HG02798 (cell line): ENCODE measurements at regions not wholly inside any gene's neighbourhood (a gene's known extent, or its start where the extent isn't known, plus 50 kb on each side); places are given as distances from the start of the nearest gene placed in this dataset.

Experiments
- ATAC-seq: cut with Tn5 transposase; IDR thresholded peaks from one replicate; pipeline ENCODE4 v1.9.1; 2021; ENCODE audit warnings: mild to moderate bottlenecking; ENCODE audit not compliant: unreplicated experiment, poor library complexity

DNA sequence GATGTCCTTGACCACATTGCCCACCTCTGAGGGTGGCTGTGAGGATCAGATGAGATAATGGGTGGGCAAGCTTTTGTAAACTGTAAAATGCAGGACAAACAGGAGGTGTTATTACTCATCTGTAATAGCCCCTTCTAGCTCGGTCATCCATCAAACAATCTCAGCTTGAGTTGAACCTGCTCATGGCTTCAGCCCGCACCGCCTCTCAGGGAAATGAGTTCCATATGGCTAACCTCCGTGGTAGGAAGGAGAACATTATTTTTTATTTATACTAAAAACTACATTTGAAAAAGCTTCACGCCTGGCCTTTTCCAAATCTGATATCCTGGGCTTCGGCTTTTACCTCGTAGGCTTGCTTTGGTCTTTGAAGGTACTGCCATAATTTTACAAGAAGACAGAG is 116.2 kb upstream of the USP24 start:
- ATAC-seq = no peak

DNA sequence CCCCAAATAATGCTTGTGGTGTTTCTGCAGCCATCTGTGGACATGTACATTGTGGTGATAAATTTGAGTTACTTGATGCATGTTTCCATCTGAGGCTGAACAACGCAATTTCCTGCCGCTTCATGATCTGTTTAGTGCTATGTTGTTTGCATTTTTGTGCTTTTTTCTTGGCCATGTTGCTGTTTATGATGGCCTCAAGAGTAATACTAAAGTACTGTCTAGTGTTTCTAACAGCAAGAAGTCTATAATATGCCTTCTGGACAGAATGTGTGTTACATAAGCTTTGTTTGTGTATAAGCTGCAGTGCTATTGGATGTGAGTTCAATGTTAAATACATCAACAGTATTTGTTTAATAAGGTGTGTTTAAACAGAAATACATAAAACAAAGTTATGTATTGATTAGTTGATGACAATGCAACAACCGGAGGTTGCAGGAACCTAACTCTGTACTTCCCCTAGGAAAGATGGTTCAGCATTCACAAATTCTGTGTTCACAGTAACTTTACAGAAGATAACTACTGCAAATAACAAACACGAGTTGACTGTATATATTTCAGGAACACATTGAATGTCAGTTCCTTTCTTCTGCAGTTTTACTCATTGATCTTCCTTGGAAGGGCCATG is 114.8 kb upstream of the USP24 start:
- ATAC-seq = no peak

DNA sequence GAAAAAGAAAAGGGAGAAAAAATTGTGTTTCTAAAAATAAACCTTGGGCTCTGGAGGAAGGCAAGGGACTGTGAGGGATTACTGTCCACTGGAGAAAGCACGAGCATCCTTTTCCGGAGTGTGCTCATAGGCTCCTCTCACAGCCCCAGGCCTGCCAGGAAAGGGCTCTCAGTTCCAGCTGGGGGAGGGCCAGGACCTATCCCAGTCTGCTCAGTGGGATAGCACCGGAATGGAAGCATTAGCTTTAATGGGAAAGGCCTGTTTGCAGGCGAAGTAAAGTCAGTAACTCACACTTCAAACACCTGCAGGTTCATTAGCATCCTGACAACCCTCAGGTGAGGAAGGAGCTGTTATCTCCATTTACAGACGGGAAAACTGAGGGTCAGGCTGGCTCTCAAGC is 113.9 kb upstream of the USP24 start:
- ATAC-seq = no peak

DNA sequence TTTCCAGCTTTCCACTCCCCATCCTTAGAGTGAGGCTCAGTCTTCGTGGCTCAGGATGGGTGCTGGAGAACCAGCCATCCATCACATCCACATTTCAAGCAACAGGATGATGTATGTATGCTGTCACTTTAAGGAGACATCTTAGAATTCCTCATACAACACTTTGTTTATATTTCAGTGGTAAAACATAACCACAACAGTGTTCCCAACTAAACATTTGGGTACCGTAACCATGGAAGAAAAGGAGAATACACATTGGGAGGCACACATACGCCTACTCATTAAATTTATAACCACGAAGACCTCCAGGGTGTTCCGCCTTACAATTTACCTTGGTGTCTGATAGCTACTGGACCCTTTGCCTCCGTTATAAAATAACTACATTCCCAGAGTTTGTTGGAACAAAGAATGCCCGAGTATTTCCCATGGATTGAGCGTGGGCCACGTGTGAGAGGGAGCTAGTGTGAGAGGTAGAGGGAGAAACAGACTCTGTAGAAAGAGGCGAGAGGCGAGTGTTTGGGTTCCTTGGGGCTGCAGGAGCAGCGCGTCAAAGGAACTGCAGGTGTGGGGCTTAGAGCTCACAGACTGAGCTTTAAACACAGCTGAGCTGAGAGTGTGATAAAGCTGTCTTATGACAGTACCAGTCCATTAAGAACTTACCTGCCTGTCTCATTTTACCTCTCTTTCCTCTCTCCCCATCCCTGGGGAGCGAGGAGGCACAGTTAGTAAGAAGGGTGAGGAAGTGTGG is 111.5 kb upstream of the USP24 start:
- ATAC-seq = no peak

DNA sequence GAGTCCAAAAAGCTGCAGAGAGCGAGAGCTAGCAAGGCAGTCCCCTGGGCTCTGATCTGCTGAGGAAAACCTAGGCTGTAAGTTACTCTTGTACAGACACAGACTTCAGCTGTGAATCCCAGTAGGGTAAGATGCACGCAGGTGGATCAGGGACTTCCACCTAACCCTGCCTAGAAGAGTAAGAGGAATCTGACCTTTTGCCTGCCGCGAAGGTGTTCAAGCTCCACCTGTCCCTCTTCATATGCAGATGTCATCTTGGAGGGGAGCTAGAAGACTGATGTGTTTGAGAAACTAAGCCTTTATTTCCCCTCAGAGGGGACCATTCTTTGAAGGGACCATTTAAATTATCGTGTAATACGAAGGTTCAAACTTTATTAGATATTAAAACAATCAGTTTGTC is 108.6 kb upstream of the USP24 start:
- no peak for ATAC-seq

DNA sequence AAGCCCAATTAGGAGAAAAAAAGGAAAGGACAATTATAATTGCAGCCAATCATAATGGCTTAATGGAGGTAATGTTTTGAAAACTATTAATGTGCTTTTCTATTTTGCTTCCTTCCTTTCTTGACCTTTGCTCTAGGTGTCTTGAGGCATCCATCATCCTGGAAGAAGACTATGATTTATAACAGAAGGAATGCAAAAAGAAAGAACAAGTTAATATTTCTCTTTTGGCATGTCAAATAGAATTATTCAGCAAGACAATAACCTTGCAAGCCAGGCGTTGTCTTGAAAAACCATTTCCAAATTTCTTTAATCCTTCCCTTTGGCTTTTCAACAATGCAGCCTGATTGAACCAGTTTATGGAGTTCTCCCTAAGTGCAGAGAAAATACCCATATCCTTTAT is 107.7 kb upstream of the USP24 start:
- ATAC-seq = no peak

DNA sequence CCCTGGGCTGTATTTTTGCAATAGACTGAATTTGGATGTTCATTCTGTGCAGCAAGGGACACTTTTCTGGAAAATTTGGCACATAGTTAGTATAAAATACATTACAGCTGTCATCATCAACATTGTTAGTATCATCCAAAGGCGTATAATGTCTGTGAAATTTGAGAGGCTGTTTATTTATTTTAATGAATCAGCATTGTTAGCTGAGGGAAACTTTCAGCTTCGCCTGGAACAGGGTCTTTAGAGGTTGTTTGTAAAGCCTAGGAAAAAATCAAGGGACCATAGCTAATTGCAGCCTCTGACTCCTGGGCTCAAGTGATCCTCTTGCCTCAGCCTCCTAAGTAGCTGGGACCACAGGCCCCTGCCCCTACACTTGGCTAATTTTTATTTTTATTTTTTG is 106.8 kb upstream of the USP24 start:
- no peak for ATAC-seq

DNA sequence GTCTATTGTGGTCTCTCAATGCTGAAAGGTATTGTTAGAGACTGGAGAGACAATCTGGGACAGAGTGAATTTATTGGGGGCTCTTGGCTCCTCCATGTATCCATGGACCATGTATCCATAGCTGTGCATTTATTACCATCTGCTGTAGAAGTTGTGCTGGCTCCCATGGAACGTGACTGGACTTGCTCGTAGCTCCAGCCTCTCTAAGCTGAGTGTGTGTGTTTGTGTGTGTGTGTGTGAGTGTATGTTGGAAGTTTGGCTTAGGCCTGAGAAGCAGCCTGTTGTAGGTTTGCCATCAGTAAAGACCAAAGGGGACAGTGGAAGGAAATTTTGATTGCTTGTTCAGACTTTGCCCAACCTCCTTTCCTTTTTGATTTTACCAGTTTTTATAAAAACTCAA is 105.7 kb upstream of the USP24 start:
- no peak for ATAC-seq

DNA sequence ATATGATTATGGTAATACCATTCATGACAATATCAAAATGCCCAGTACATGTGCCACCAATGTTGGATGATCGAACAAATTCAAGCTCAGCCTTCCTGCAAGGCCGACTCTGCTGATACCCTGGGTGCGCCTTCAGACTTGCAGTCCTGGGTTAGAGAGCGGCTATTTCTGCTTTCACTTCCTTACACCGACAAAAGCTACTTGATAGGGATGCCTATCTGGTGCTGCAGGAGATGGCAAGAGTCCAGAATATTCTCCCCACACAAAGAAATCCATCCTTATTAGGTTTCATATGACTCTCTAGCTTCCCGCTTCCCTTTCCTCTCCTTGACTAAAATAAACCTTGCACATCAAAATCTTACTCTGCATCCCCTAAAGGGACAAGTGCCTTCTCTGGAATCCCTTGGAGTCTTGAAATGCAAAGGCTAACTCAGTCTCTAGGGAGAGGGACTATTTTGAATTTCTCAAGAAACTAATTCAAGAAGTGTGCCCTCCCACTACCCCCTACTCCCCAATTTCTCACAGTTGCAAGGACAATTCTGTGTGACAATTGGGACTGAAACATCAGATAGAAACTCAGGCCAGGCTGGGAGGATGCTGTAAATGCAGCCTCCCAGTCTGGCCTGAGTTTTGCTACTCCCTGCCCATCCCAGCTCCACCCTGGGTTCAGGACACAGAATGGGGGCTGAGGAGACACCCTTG is 103.1 kb upstream of the USP24 start:
- ATAC-seq = no peak

DNA sequence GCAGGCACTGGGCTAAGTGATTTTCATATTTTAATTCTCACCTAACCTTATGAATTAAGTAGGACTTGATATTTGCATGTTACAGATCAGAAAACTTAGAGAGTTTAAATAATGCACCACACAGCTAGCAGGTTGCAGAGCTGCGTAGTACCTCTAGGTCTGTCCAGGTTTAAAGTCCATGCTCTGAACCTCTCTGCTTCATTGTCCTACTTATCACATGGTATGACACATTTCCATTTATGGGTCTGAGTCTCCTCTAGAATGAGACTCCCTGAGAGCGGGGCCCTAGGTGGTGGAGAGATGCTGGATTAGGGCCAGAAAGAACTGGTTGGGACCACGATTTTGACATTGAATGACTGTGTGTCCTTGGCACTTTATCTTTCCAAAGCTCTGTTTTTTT is 102.5 kb upstream of the USP24 start:
- no peak for ATAC-seq

DNA sequence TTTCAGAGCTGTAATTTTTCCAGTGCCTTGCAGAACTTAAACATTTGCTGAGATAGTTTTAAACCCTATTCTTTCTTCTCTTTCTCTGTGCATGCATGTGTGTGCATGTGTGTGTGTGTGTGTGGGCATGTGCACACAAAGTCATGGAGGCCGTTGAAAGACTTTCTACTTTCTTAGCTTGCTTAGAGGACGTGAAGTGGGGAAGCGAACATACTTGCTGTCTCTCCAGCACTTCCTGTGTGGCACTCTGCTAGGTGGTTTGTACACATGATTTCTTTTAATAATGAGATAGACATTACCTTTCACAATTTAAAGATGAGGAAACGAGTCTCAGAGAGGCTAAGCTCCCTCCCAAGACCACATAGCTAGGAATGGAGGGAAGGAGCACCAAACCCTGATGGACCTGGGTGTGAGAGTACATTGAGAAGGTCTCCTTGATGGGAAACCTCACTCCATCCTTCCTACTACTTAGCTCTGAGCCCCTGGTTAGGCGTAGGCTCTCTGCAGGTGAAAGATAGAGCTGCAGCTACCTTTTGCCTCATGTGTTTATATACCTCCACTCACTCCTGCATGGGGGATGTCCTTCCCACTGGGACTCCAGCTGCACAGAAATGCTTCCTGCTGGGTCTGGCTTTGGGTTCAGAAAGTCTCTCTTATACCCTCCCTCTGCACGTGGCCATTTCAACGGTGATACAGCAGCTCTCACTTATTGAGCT is 101.9 kb upstream of the USP24 start:
- no peak for ATAC-seq

DNA sequence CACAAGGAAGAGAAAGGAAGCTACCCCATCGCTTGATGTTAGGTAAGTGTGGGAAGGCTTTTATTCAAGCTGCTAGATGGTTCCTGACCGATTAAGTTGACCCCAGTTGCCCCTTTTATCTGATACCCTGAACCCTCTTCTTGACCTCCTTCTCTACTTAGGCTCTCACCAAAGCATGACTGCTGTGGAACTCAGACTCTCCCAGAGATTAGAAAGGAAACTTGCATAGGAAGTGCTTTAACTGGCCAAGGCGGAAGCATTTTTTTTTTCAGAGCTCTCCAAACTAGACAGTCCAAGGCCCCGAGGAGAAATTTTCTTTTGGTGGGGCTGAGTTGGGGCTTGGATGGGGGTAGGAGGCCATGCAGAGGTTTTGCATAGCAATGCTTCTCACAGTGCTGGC is 101.3 kb upstream of the USP24 start:
- no peak for ATAC-seq

DNA sequence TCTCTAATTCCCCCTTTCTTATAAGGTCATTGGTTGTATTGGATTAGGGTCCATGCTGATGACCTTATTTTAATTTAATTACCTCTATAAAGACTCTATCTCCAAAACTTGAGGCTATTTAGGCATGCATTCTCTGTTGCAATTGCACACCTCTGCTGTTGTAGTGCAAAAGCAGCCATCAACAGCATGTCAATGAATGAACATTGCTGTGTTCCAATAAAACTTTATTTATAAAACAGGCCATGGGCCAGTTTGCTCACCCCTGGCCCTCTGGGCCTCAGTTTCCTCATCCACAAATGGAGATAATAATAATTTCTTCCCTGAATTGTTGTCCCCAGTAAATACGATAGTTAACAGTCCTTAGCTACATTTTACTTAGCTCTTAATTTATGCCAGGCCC is 100.4 kb upstream of the USP24 start:
- no peak for ATAC-seq

DNA sequence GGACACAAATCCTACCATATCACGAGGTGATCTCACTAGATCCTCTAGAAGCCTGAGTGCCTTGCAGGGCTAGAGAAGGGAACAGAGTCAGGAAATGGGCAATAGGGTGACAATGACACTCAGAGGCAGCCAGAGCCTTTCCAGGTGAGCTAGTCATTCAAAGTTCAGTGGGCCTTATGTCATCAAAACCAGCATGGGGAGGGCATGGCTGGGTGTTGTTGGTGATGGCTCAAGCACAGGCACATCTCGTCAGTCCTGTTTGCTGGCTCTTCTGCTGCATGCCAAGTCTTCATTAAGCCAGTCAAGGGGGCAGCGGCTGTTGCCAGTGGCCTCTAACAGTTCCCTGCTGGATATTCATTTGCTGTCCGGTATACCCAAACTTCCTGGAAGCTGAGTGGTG is 99.6 kb upstream of the USP24 start:
- no peak for ATAC-seq

DNA sequence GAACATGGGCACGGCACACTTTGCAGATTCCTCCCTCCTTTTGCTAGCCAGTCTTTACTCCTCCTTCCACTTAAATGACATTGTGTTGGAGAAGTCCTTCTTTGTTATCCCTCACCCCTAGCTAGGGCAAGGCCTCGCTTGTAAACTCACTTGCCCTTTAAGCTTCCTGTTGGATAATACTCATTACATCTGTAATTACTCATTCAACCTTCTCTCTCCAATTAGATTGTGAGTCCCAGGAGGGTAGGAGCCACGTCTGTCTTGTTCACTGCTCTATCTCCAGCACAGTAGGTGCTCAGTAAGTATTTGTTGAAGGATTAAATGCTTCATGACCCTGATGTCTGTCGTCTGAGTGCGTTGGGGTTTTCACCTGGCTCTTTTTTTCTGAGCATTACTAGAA is 98.7 kb upstream of the USP24 start:
- ATAC-seq = no peak

DNA sequence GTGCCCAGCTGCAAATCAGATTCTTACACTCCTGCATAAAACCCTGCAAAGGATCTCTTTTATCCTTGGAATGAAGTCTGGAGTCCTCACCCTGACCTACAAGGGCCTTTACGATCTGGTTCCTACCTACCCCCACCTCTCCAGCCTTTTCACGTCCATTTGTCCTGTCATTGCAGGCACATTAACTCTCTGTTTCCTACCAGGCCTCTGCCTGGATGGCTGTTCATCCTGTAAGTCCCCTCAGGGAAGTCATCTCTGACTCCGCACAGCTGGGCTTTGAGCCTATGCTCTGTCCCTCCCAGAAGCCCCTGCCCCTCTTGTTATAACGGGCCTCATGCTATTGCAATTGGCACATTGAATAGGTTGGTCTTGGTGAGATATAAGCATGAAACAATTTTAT is 96.8 kb upstream of the USP24 start:
- ATAC-seq = no peak

DNA sequence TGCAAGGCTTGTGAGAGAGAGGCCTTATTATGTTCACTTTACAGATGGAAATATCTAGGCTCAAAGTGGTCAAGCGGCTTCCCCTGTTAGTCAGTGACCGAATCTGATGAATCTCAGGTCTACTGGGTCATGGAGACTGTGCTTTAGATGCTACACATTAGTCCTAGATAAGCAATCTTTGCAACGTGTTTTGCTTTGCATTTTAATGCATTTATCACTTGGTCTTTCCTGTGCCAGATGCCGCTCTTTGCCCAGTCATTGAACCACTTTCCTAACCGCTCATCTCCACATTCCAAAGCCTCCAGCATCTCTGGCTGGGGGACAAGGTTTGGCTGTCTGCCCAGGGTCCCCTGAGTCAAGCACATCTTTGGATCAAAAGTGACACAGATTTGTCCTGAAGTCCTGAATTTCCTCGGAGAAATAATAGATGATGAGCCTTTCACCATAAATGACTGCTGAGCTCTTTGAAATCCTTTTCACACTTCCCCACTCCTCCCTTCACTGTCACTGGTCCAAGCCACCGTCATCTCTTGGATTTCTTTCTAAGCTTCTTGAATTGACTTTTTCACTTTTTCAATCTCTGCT is 96.0 kb upstream of the USP24 start:
- ATAC-seq = no peak

DNA sequence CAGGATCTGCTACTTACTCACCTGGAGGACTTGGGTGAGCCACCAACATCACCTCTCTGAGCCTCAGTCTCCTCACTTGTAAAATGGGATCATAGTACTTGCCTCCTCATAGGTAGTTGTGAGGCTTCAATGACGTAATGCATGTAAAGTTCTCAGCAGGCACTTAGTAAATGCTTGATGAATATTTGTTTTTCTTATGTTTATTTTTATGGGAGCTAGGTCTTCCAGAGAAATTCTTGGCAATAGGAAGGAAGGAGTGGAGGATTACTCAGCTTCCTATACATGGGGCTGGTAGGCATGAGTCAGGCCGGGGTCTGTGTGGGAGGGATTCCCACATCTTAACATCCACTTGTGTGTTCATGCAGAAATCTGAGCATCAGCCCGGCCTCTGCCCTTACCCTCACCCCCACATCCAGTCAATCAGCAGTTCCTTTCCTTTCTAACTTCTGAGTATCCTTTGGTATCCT is 95.4 kb upstream of the USP24 start:
- no peak for ATAC-seq

DNA sequence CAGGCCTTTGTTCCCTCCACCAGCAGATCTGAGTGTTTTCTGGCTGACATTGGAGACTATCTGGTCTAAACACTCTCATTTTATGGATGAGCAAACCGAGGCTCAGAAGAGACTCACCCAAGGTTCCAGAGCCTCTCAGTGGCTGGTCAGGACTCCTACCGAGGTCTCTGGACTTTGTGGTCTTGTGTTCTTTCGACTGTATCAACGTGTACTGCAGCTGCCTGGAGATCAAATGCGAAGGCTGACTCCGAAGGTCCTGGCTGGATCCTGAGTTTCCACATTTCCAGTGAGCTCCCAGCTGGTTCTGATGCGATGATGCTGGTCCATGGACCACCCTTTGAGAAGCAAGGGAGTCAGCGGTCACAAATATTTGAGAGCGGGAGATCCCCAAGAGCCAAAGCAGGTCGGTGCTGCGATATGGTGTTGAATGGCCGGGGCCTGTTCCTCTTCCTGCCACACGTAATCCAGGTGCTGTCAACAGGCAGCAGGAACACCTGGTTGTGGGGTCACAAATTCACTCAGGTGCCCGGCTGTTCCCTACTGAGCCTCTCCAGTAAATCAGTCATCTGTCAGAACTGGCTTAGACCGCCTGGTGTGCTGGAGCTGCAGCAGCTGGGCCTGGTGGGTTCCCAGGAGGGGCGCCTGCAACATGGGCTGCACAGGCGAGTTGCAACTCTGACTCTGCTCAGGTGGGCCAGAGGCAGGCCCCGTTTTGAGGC is 94.8 kb upstream of the USP24 start:
- no peak for ATAC-seq

DNA sequence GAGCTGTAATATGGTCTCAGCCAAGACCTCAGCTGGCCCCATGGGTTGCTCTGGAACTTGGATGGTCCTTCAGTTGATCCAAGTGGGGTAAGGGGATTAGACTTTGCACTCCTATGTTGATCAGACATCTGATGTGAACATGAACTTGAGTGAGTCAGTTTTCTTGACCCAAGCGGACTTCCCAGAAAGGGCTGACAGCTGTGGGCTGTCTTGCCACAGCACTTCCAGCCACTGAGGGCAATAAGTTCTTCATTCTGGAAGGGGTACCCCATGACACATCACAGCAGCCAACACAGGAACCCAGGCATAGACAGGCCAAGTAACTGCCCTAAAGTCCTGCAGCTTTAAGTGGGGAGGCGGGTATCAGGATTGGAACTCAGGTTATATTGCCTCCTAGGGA is 93.9 kb upstream of the USP24 start:
- no peak for ATAC-seq
